DND-41 (cell line): ENCODE measurements at regions not wholly inside any gene's neighbourhood (a gene's known extent, or its start where the extent isn't known, plus 50 kb on each side); places are given as distances from the start of the nearest gene placed in this dataset.

ENCODE experiments used
- ATAC-seq: fragments of 200-7000 bp; cut with Tn5 transposase; 3 replicates; pipeline ENCODE4 v1.9.1; 2021; ENCODE audit warnings: low read depth; ENCODE audit not compliant: insufficient read depth
- DNase-seq: peaks from one replicate; pipeline ENCODE4 v3.0.0-alpha.2; 2020
- H2AFZ ChIP-seq: 2 replicates; pipeline ENCODE4 v1.6.0; 2012; ENCODE audit warnings: low read depth, low read length
- H3K27ac ChIP-seq: 2 replicates; pipeline ENCODE4 v1.5.1; 2012; ENCODE audit warnings: low read length, inconsistent platforms
- H3K27me3 ChIP-seq: fragments of 200-600 bp; sonication (generic); 2 replicates; pipeline ENCODE4 v1.6.0; 2012; ENCODE audit warnings: low read length, mild to moderate bottlenecking, inconsistent platforms; ENCODE audit not compliant: insufficient read depth, poor library complexity
- H3K36me3 ChIP-seq: 2 replicates; pipeline ENCODE4 v1.5.1; 2012; ENCODE audit warnings: low read length, inconsistent platforms; ENCODE audit not compliant: insufficient read depth
- H3K4me1 ChIP-seq: 2 replicates; pipeline ENCODE4 v1.5.1; 2012; ENCODE audit warnings: mild to moderate bottlenecking, low read length; ENCODE audit not compliant: insufficient read depth
- H3K4me2 ChIP-seq: 2 replicates; pipeline ENCODE4 v1.6.0; 2012; ENCODE audit warnings: mild to moderate bottlenecking, moderate library complexity, low read length, inconsistent platforms; ENCODE audit not compliant: insufficient read depth
- H3K4me3 ChIP-seq, 2 experiments: fragments of 200-600 bp in 1 of 2; shearing (Covaris generic) in 1 of 2; 2 replicates each; pipeline ENCODE4 v1.5.1; 2012 to 2016; ENCODE audit warnings: inconsistent platforms in 2 of 2, low read length in 2 of 2, mild to moderate bottlenecking in 2 of 2, low read depth in 1 of 2, moderate library complexity in 1 of 2
- H3K79me2 ChIP-seq: 2 replicates; pipeline ENCODE4 v1.6.0; 2012; ENCODE audit warnings: low read length, inconsistent platforms; ENCODE audit not compliant: insufficient read depth
- H3K9ac ChIP-seq: 2 replicates; pipeline ENCODE4 v1.6.0; 2012; ENCODE audit warnings: low read depth, mild to moderate bottlenecking, inconsistent platforms, low read length, moderate library complexity
- H3K9me3 ChIP-seq: 2 replicates; pipeline ENCODE4 v1.5.1; 2012; ENCODE audit warnings: low read length, moderate library complexity, mild to moderate bottlenecking, inconsistent platforms; ENCODE audit not compliant: insufficient read depth, severe bottlenecking
- H4K20me1 ChIP-seq: 2 replicates; pipeline ENCODE4 v1.6.0; 2012; ENCODE audit warnings: low read length; ENCODE audit not compliant: insufficient read depth
- CTCF ChIP-seq: IDR thresholded peaks from 2 replicates; pipeline ENCODE4 v1.5.1; 2012; ENCODE audit warnings: borderline replicate concordance, low read length, moderate library complexity, mild to moderate bottlenecking; ENCODE audit not compliant: poor library complexity, severe bottlenecking; ENCODE audit errors: extremely low read depth
- EZH2 ChIP-seq: IDR thresholded peaks from 3 replicates; pipeline ENCODE4 v1.6.1; 2012; ENCODE audit warnings: borderline replicate concordance, low read depth, mild to moderate bottlenecking, moderate library complexity, low read length, inconsistent platforms; ENCODE audit not compliant: severe bottlenecking

GRCh38 chr9:75607521-75607920 lies 283.0 kb upstream of the PCSK5 start:
- H3K9me3 ChIP-seq = no peaks in the 10 kb centered on the region
- DNase-seq (no peak), ATAC-seq (no peak)
- no peak overlapping the region for H2AFZ ChIP-seq
- no peak overlapping the region for H3K4me2 ChIP-seq
- H3K27ac ChIP-seq = no peak overlapping the region
- no peaks in the 10 kb centered on the region for H3K4me1 ChIP-seq
- no peaks in the 10 kb centered on the region for H3K27me3 ChIP-seq
- H3K4me3 ChIP-seq = no peak overlapping the region
- H3K36me3 ChIP-seq = no peaks in the 10 kb centered on the region
- no peaks in the 10 kb centered on the region for H4K20me1 ChIP-seq
- TF ChIP-seq EZH2 (no peak), CTCF (no peak)
- H3K79me2 ChIP-seq = no peaks in the 10 kb centered on the region
- no peak overlapping the region for H3K9ac ChIP-seq

GRCh38 chr9:75609401-75609800 lies 281.1 kb upstream of the PCSK5 start:
- no peak overlapping the region for H3K4me3 ChIP-seq
- no peaks in the 10 kb centered on the region for H3K79me2 ChIP-seq
- no peaks in the 10 kb centered on the region for H3K9me3 ChIP-seq
- H3K4me1 ChIP-seq = no peaks in the 10 kb centered on the region
- H3K4me2 ChIP-seq = no peak overlapping the region
- TF ChIP-seq EZH2 (no peak), CTCF (no peak)
- no peaks in the 10 kb centered on the region for H3K36me3 ChIP-seq
- H4K20me1 ChIP-seq = no peaks in the 10 kb centered on the region
- H3K9ac ChIP-seq = no peak overlapping the region
- no peak for DNase-seq
- no peak for ATAC-seq
- no peak overlapping the region for H3K27ac ChIP-seq
- H2AFZ ChIP-seq = no peak overlapping the region
- no peaks in the 10 kb centered on the region for H3K27me3 ChIP-seq

- DNase-seq = no peak
- no peak overlapping the region for H3K9ac ChIP-seq
- no peak overlapping the region for H2AFZ ChIP-seq
- no peaks in the 10 kb centered on the region for H3K27me3 ChIP-seq
- no peak overlapping the region for H3K4me3 ChIP-seq
- no peaks in the 10 kb centered on the region for H3K4me1 ChIP-seq
- TF ChIP-seq CTCF = no peak
- no peak for TF ChIP-seq EZH2
- H3K79me2 ChIP-seq = no peaks in the 10 kb centered on the region
- no peak for ATAC-seq
- H3K4me2 ChIP-seq = no peak overlapping the region
- H3K9me3 ChIP-seq = no peaks in the 10 kb centered on the region
- H3K36me3 ChIP-seq = no peaks in the 10 kb centered on the region
- no peaks in the 10 kb centered on the region for H4K20me1 ChIP-seq
- H3K27ac ChIP-seq = no peak overlapping the region
Measured at GRCh38 chr9:75610246-75610645, 280.2 kb upstream of the PCSK5 start.

GRCh38 chr9:75612205-75612604 lies 278.3 kb upstream of the PCSK5 start:
- no peak overlapping the region for H3K4me2 ChIP-seq
- no peak for ATAC-seq
- no peak overlapping the region for H3K4me3 ChIP-seq

More at GRCh38 chr9:75612205-75612604, 278.3 kb upstream of the PCSK5 start:
- no peak for TF ChIP-seq CTCF
- Histone ChIP-seq H3K27me3 (peaks cover 3% of the 10 kb centered on the region), H4K20me1 (no peaks in the 10 kb centered on the region), H3K9ac (no peak overlapping the region), H3K27ac (no peak overlapping the region), H3K36me3 (no peaks in the 10 kb centered on the region), H3K79me2 (no peaks in the 10 kb centered on the region), H3K9me3 (no peaks in the 10 kb centered on the region), H3K4me1 (no peaks in the 10 kb centered on the region), H2AFZ (no peak overlapping the region)
- no peak for DNase-seq
